ENCODE measurements at regions not wholly inside any gene's neighbourhood (a gene's known extent, or its start where the extent isn't known, plus 50 kb on each side); places are given as distances from the start of the nearest gene placed in this dataset.

- H3F3A ChIP-seq (replicated peaks; ENCODE audit: insufficient read depth): no peaks in the 10 kb centered on the region
- 7% methylated on average over 2 of the region's 2 CpGs for WGBS (ENCODE audit: low lambda C conversion rate)
Measured at GRCh38 chr6:19550380-19550779, 286.8 kb upstream of the ID4 start.

More at GRCh38 chr6:19550380-19550779, 286.8 kb upstream of the ID4 start:
- Histone ChIP-seq H3K27ac (ENCODE audit: low read depth in 2 of 2, low read length in 1 of 2) (no peak overlapping the region), H3K9ac (no peak overlapping the region), H3K36me3 (replicated peaks in 1 of 2; ENCODE audit: control insufficient read depth in 1 of 2, insufficient read depth in 2 of 2, low read length in 1 of 2) (no peaks in the 10 kb centered on the region), H3K4me2 (no peak overlapping the region), H3K4me3 (ENCODE audit: low read depth in 2 of 2, low read length in 1 of 2) (no peak overlapping the region), H3K9me2 (no peaks in the 10 kb centered on the region), H3K4me1 (ENCODE audit: control insufficient read depth in 1 of 2, insufficient read depth in 2 of 2, low read depth in 1 of 2, low read length in 1 of 2) (no peaks in the 10 kb centered on the region), H2AFZ (ENCODE audit: low read depth) (no peak overlapping the region), H3K79me2 (ENCODE audit: insufficient read depth) (no peaks in the 10 kb centered on the region), H3K27me3 (ENCODE audit: insufficient read depth) (no peaks in the 10 kb centered on the region), H3K9me3 (no peaks in the 10 kb centered on the region), H4K20me1 (ENCODE audit: insufficient read depth) (no peaks in the 10 kb centered on the region)
- POLR2A ChIA-PET: no interaction called here
- no peak for DNase-seq
- CTCF ChIA-PET: interaction anchor here (0.8 kb wide), 1 partner anchor 950 kb away, joined by 3 read pairs; no protein-coding TSS in a partner anchor
- TF ChIP-seq, protein P1, sequence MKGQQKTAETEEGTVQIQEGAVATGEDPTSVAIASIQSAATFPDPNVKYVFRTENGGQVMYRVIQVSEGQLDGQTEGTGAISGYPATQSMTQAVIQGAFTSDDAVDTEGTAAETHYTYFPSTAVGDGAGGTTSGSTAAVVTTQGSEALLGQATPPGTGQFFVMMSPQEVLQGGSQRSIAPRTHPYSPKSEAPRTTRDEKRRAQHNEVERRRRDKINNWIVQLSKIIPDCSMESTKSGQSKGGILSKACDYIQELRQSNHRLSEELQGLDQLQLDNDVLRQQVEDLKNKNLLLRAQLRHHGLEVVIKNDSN (IDR thresholded peaks at IDR 0.05; ENCODE audit: borderline replicate concordance, low read depth): no peak
- TF ChIP-seq, protein P2, sequence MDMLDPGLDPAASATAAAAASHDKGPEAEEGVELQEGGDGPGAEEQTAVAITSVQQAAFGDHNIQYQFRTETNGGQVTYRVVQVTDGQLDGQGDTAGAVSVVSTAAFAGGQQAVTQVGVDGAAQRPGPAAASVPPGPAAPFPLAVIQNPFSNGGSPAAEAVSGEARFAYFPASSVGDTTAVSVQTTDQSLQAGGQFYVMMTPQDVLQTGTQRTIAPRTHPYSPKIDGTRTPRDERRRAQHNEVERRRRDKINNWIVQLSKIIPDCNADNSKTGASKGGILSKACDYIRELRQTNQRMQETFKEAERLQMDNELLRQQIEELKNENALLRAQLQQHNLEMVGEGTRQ (IDR thresholded peaks at IDR 0.05; ENCODE audit: borderline replicate concordance, low read depth, low read length): no peak
- no peak for TF ChIP-seq YY1 (IDR thresholded peaks at IDR 0.05; ENCODE audit: low read depth)
- TF ChIP-seq, protein P3, sequence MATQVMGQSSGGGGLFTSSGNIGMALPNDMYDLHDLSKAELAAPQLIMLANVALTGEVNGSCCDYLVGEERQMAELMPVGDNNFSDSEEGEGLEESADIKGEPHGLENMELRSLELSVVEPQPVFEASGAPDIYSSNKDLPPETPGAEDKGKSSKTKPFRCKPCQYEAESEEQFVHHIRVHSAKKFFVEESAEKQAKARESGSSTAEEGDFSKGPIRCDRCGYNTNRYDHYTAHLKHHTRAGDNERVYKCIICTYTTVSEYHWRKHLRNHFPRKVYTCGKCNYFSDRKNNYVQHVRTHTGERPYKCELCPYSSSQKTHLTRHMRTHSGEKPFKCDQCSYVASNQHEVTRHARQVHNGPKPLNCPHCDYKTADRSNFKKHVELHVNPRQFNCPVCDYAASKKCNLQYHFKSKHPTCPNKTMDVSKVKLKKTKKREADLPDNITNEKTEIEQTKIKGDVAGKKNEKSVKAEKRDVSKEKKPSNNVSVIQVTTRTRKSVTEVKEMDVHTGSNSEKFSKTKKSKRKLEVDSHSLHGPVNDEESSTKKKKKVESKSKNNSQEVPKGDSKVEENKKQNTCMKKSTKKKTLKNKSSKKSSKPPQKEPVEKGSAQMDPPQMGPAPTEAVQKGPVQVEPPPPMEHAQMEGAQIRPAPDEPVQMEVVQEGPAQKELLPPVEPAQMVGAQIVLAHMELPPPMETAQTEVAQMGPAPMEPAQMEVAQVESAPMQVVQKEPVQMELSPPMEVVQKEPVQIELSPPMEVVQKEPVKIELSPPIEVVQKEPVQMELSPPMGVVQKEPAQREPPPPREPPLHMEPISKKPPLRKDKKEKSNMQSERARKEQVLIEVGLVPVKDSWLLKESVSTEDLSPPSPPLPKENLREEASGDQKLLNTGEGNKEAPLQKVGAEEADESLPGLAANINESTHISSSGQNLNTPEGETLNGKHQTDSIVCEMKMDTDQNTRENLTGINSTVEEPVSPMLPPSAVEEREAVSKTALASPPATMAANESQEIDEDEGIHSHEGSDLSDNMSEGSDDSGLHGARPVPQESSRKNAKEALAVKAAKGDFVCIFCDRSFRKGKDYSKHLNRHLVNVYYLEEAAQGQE (IDR thresholded peaks at IDR 0.05; ENCODE audit: low read depth, low read length): no peak
- no peak for TF ChIP-seq MEF2A (IDR thresholded peaks at IDR 0.05; ENCODE audit: borderline replicate concordance, low read depth)
- TF ChIP-seq, protein P4, sequence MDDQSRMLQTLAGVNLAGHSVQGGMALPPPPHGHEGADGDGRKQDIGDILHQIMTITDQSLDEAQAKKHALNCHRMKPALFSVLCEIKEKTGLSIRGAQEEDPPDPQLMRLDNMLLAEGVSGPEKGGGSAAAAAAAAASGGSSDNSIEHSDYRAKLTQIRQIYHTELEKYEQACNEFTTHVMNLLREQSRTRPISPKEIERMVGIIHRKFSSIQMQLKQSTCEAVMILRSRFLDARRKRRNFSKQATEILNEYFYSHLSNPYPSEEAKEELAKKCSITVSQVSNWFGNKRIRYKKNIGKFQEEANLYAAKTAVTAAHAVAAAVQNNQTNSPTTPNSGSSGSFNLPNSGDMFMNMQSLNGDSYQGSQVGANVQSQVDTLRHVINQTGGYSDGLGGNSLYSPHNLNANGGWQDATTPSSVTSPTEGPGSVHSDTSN (IDR thresholded peaks at IDR 0.05): no peak
- no peak for TF ChIP-seq RXRA (IDR thresholded peaks at IDR 0.05; ENCODE audit: borderline replicate concordance, low read depth)
- TF ChIP-seq NRF1 (IDR thresholded peaks at IDR 0.05; ENCODE audit: low read depth, low read length): no peak
- no peak for TF ChIP-seq FOXJ3 (CRISPR knock-in tag; IDR thresholded peaks at IDR 0.05)
- no peak for TF ChIP-seq TAF1 (IDR thresholded peaks at IDR 0.05; ENCODE audit: borderline replicate concordance, low read depth, low read length)
- no peak for TF ChIP-seq EP300 (IDR thresholded peaks at IDR 0.05; ENCODE audit: borderline replicate concordance in 1 of 2, low read depth in 1 of 2, low read length in 1 of 2)
- no peak for TF ChIP-seq NFIC (IDR thresholded peaks at IDR 0.05; ENCODE audit: borderline replicate concordance)
- no peak for TF ChIP-seq TCF12 (IDR thresholded peaks at IDR 0.05)
- TF ChIP-seq JUND (IDR thresholded peaks at IDR 0.05): no peak
- TF ChIP-seq GATA2 (CRISPR knock-in tag; IDR thresholded peaks at IDR 0.05): no peak
- no peak for TF ChIP-seq MXI1 (IDR thresholded peaks at IDR 0.05; ENCODE audit: low read depth, low read length)
